Esophagus squamous epithelium (tissue), 4 donors: ENCODE measurements at regions not wholly inside any gene's neighbourhood (a gene's known extent, or its start where the extent isn't known, plus 50 kb on each side); places are given as distances from the start of the nearest gene placed in this dataset.

Experiments used
- CTCF ChIP-seq, 6 experiments: fragments of 450-650 bp in 4 of 6; fragments of 200-600 bp in 2 of 6; sonication (generic) in 2 of 6; IDR thresholded peaks; one replicate each; pipeline ENCODE4 v1.5.1; 2016 to 2019; ENCODE audit warnings: antibody characterized with exemption in 6 of 6, mild to moderate bottlenecking in 4 of 6, moderate library complexity in 4 of 6
- POLR2A ChIP-seq, 4 donors: fragments of 450-650 bp; IDR thresholded peaks; one replicate each; pipeline ENCODE4 v1.6.1; 2017; ENCODE audit warnings: antibody characterized with exemption in 4 of 4, mild to moderate bottlenecking in 4 of 4, moderate library complexity in 3 of 4

DNA sequence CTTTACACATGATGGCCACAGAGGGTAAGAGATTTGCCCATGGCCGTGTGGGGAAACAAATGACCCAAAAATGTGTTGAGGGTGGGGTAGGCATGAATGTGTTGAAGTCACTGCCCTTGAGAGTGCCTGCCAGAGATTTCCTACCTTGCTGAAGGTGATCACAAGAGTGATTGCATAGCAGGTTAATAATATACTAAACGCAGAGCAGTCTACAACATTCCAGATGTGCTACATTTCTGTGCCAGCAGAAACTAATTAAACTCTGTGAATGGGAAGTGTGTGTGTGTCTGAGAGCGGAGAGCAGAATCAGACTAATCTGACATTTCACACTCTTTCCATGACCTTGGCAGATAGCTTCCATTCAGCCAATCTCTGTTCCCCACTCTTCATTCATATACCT lies 93.3 kb upstream of the CD53 start:
- TF ChIP-seq CTCF (IDR thresholded peaks at IDR 0.05), result no peak
- TF ChIP-seq POLR2A (IDR thresholded peaks at IDR 0.05), result no peak
